Calu3 (cell line): ENCODE measurements at regions not wholly inside any gene's neighbourhood (a gene's known extent, or its start where the extent isn't known, plus 50 kb on each side); places are given as distances from the start of the nearest gene placed in this dataset.

Experiments used
- BruUV-seq: library from RNA; stranded (reverse); fragments of 400-500 nt; replicated peaks from 2 replicates; lab custom pipeline; 2021; lab: Mats Ljungman, UMichigan
- CTCF ChIA-PET: fragments of 300-600 bp; sonication (Branson Sonifier 250); formaldehyde crosslinking; loops from one replicate; lab custom pipeline; 2022; ENCODE audit warnings: antibody characterized with exemption; lab: Charles Lee
- DNase-seq: peaks from one replicate; pipeline ENCODE4 v3.0.0; 2022
- H3K27ac Mint-ChIP-seq: one replicate; pipeline ENCODE4 v1.8.0; 2022; ENCODE audit warnings: mixed read lengths; ENCODE audit not compliant: unreplicated experiment
- H3K27me3 Mint-ChIP-seq: one replicate; pipeline ENCODE4 v1.8.0; 2022; ENCODE audit warnings: mixed read lengths; ENCODE audit not compliant: unreplicated experiment
- H3K36me3 Mint-ChIP-seq: one replicate; pipeline ENCODE4 v1.8.0; 2022; ENCODE audit warnings: mild to moderate bottlenecking, moderate library complexity, mixed read lengths; ENCODE audit not compliant: insufficient read depth, unreplicated experiment
- H3K4me1 Mint-ChIP-seq: one replicate; pipeline ENCODE4 v1.8.0; 2022; ENCODE audit warnings: mild to moderate bottlenecking, low read depth, mixed read lengths; ENCODE audit not compliant: unreplicated experiment
- H3K4me3 Mint-ChIP-seq: one replicate; pipeline ENCODE4 v1.8.0; 2022; ENCODE audit warnings: mild to moderate bottlenecking, low read depth, moderate library complexity, mixed read lengths; ENCODE audit not compliant: unreplicated experiment
- H3K9me3 Mint-ChIP-seq: one replicate; pipeline ENCODE4 v1.8.0; 2022; ENCODE audit warnings: low read depth, mixed read lengths; ENCODE audit not compliant: unreplicated experiment
- CTCF ChIP-seq: fragments of 200-600 bp; IDR thresholded peaks from one replicate; pipeline ENCODE4 v1.8.0; 2022; ENCODE audit warnings: antibody characterized with exemption; ENCODE audit not compliant: unreplicated experiment
- intact Hi-C: fragments of 100-400 bp; cut with micrococcal nuclease; formaldehyde crosslinking; loops from one replicate; pipeline ENCODE4 v1.10.0; 2022; ENCODE audit not compliant: unreplicated experiment

- no TSS peak for BruUV-seq
- DNase-seq, result no peak
- Mint-ChIP-seq H3K27me3 (peaks cover 21% of the 10 kb centered on the region), H3K9me3 (no peaks in the 10 kb centered on the region), H3K27ac (no peak overlapping the region), H3K4me1 (no peaks in the 10 kb centered on the region), H3K36me3 (no peaks in the 10 kb centered on the region), H3K4me3 (no peak overlapping the region)
- CTCF ChIA-PET, result no interaction called here
- TF ChIP-seq CTCF, result no peak
- intact Hi-C loops, result no loop called here
These were observed 95.7 kb upstream of the ALDH1B1 start for GRCh38 chr9:38296807-38297206.

GRCh38 chr9:38295764-38296163 lies 96.7 kb upstream of the ALDH1B1 start:
- Mint-ChIP-seq H3K27ac (no peak overlapping the region), H3K36me3 (no peaks in the 10 kb centered on the region), H3K4me3 (no peak overlapping the region), H3K4me1 (no peaks in the 10 kb centered on the region), H3K27me3 (peaks cover 25% of the 10 kb centered on the region), H3K9me3 (no peaks in the 10 kb centered on the region)
- no peak for DNase-seq
- intact Hi-C loops, result no loop called here
- TF ChIP-seq CTCF, result no peak
- BruUV-seq, result no TSS peak
- CTCF ChIA-PET, result no interaction called here

GRCh38 chr9:38294220-38294960 lies 98.1 kb upstream of the ALDH1B1 start:
- Mint-ChIP-seq H3K9me3 (no peaks in the 10 kb centered on the region), H3K4me1 (no peaks in the 10 kb centered on the region), H3K27ac (no peak overlapping the region), H3K4me3 (no peak overlapping the region), H3K27me3 (peaks cover 34% of the 10 kb centered on the region), H3K36me3 (no peaks in the 10 kb centered on the region)
- CTCF ChIA-PET, result no interaction called here
- no TSS peak for BruUV-seq
- no peak for DNase-seq
- intact Hi-C loops, result no loop called here
- TF ChIP-seq CTCF, result no peak

- CTCF ChIA-PET, result no interaction called here
- no peaks in the 10 kb centered on the region for H3K4me1 Mint-ChIP-seq
- H3K4me3 Mint-ChIP-seq, result no peak overlapping the region
- no peaks in the 10 kb centered on the region for H3K36me3 Mint-ChIP-seq
- no TSS peak for BruUV-seq
- no peak overlapping the region for H3K27ac Mint-ChIP-seq
- intact Hi-C loops, result no loop called here
- peaks cover 34% of the 10 kb centered on the region for H3K27me3 Mint-ChIP-seq
- no peak for TF ChIP-seq CTCF
- no peak for DNase-seq
- H3K9me3 Mint-ChIP-seq, result no peaks in the 10 kb centered on the region
These were observed 99.5 kb upstream of the ALDH1B1 start for GRCh38 chr9:38293022-38293421.
